ENCODE measurements at regions not wholly inside any gene's neighbourhood (a gene's known extent, or its start where the extent isn't known, plus 50 kb on each side); places are given as distances from the start of the nearest gene placed in this dataset.
"Not testable (repeated sequence)": the region's sequence is repeated elsewhere in the genome, so short reads cannot be mapped to it uniquely, and the experiment has no call there.

GRCh38 chr6:134665029-134665723, 284.7 kb downstream of the ALDH8A1 start:
- no peak for DNase-seq

- no peak for DNase-seq
Observed at GRCh38 chr6:134663800-134664535, 285.9 kb downstream of the ALDH8A1 start.

- no peak for DNase-seq
Observed at GRCh38 chr6:134663356-134663755, 286.5 kb downstream of the ALDH8A1 start.

- DNase-seq = no peak
Observed at GRCh38 chr6:134662077-134662700, 287.7 kb downstream of the ALDH8A1 start.

- DNase-seq = not testable (repeated sequence)
Observed at GRCh38 chr6:134659885-134660284, 290.0 kb downstream of the ALDH8A1 start.

GRCh38 chr6:134658596-134658995, 291.3 kb downstream of the ALDH8A1 start:
- DNase-seq = no peak

- DNase-seq = no peak
Observed at GRCh38 chr6:134657751-134658527, 292.0 kb downstream of the ALDH8A1 start.

GRCh38 chr6:134657343-134657742, 292.6 kb downstream of the ALDH8A1 start:
- no peak for DNase-seq

- DNase-seq = no peak
Observed at GRCh38 chr6:134654751-134655150, 295.1 kb downstream of the ALDH8A1 start.

- no peak for DNase-seq
Observed at GRCh38 chr6:134651519-134651918, 298.4 kb downstream of the ALDH8A1 start.

- DNase-seq = no peak
Observed at GRCh38 chr6:134647861-134648260, 302.0 kb downstream of the ALDH8A1 start.

- no peak for DNase-seq
Observed at GRCh38 chr6:134642819-134643218, 307.1 kb downstream of the ALDH8A1 start.

- no peak for DNase-seq
Observed at GRCh38 chr6:134642279-134642678, 307.6 kb downstream of the ALDH8A1 start.

GRCh38 chr6:134640975-134641429, 308.9 kb downstream of the ALDH8A1 start:
- DNase-seq = peak; percentile 86

- DNase-seq = no peak
Observed at GRCh38 chr6:134640229-134640628, 309.7 kb downstream of the ALDH8A1 start.

- DNase-seq = no peak
Observed at GRCh38 chr6:134637847-134638437, 312.0 kb downstream of the ALDH8A1 start.

- DNase-seq = no peak
Observed at GRCh38 chr6:134637282-134637681, 312.6 kb downstream of the ALDH8A1 start.

GRCh38 chr6:134636186-134636799, 313.6 kb downstream of the ALDH8A1 start:
- no peak for DNase-seq

GRCh38 chr6:134634966-134635365, 314.9 kb downstream of the ALDH8A1 start:
- no peak for DNase-seq

- DNase-seq = no peak
Observed at GRCh38 chr6:134634466-134634865, 315.4 kb downstream of the ALDH8A1 start.

- peak; percentile 6 for DNase-seq
Observed at GRCh38 chr6:134632982-134633940, 315.3 kb upstream of the SGK1 start.

All from hematopoietic multipotent progenitor cell treated with erythropoietin and hydrocortisone succinate and interleukin-3 and kit ligand, for 8 days (in vitro differentiated cells).